ENCODE measurements at regions not wholly inside any gene's neighbourhood (a gene's known extent, or its start where the extent isn't known, plus 50 kb on each side); places are given as distances from the start of the nearest gene placed in this dataset.

- no peak overlapping the region for H3K4me2 ChIP-seq (ENCODE audit: low read length)
- no peaks in the 10 kb centered on the region for H3K4me1 ChIP-seq (ENCODE audit: insufficient read depth, low read length)
- H2AFZ ChIP-seq (ENCODE audit: low read depth, low read length) = no peak overlapping the region
- no peak for DNase-seq (ENCODE audit: low read depth)
- Mint-ChIP-seq H3K27me3 (ENCODE audit: low read depth, unreplicated experiment) (peaks cover 7% of the 10 kb centered on the region), H3K27ac (ENCODE audit: unreplicated experiment) (no peak overlapping the region), H3K4me1 (ENCODE audit: low read depth, unreplicated experiment) (no peaks in the 10 kb centered on the region), H3K9me3 (ENCODE audit: unreplicated experiment) (peaks cover 2% of the 10 kb centered on the region), H3K36me3 (ENCODE audit: low read depth, unreplicated experiment) (no peaks in the 10 kb centered on the region), H3K4me3 (ENCODE audit: unreplicated experiment) (no peak overlapping the region)
- H3K27ac ChIP-seq (ENCODE audit: low read depth, low read length) = no peak overlapping the region
- H3K9me3 ChIP-seq (ENCODE audit: insufficient read depth, low read depth, low read length) = no peaks in the 10 kb centered on the region
- H3K79me2 ChIP-seq (ENCODE audit: insufficient read depth, low read length) = no peaks in the 10 kb centered on the region
- FAIRE-seq = no peak
- H3K27me3 ChIP-seq (ENCODE audit: insufficient read depth, low read length) = no peaks in the 10 kb centered on the region
- no peaks in the 10 kb centered on the region for H3K36me3 ChIP-seq (ENCODE audit: insufficient read depth, low read length)
- H3K4me3 ChIP-seq (ENCODE audit: insufficient read depth, low read depth, low read length) = no peak overlapping the region
- no peaks in the 10 kb centered on the region for H4K20me1 ChIP-seq (ENCODE audit: insufficient read depth, low read length)
- H3K9ac ChIP-seq (ENCODE audit: low read length) = no peak overlapping the region
- no peak for TF ChIP-seq CTCF (IDR thresholded peaks at IDR 0.05; ENCODE audit: insufficient read depth, low read depth, low read length)
- no peak for TF ChIP-seq EZH2 (IDR thresholded peaks at IDR 0.05; ENCODE audit: insufficient read depth, low read length)
Observed at GRCh38 chr14:97644365-97644764, 847.2 kb downstream of the VRK1 start.

GRCh38 chr14:97649752-97650151 lies 852.6 kb downstream of the VRK1 start:
- H3K9me3 Mint-ChIP-seq (ENCODE audit: unreplicated experiment) = no peaks in the 10 kb centered on the region
- no peak overlapping the region for H2AFZ ChIP-seq (ENCODE audit: low read depth, low read length)

More at GRCh38 chr14:97649752-97650151, 852.6 kb downstream of the VRK1 start:
- Mint-ChIP-seq H3K36me3 (ENCODE audit: low read depth, unreplicated experiment) (no peaks in the 10 kb centered on the region), H3K4me1 (ENCODE audit: low read depth, unreplicated experiment) (no peaks in the 10 kb centered on the region), H3K27ac (ENCODE audit: unreplicated experiment) (no peak overlapping the region), H3K27me3 (ENCODE audit: low read depth, unreplicated experiment) (peaks cover 8% of the 10 kb centered on the region), H3K4me3 (ENCODE audit: unreplicated experiment) (no peak overlapping the region)
- Histone ChIP-seq H3K4me2 (ENCODE audit: low read length) (no peak overlapping the region), H3K27me3 (ENCODE audit: insufficient read depth, low read length) (no peaks in the 10 kb centered on the region), H3K9me3 (ENCODE audit: insufficient read depth, low read depth, low read length) (no peaks in the 10 kb centered on the region), H3K79me2 (ENCODE audit: insufficient read depth, low read length) (no peaks in the 10 kb centered on the region), H3K36me3 (ENCODE audit: insufficient read depth, low read length) (no peaks in the 10 kb centered on the region), H3K4me1 (ENCODE audit: insufficient read depth, low read length) (no peaks in the 10 kb centered on the region), H4K20me1 (ENCODE audit: insufficient read depth, low read length) (no peaks in the 10 kb centered on the region), H3K27ac (ENCODE audit: low read depth, low read length) (no peak overlapping the region), H3K9ac (ENCODE audit: low read length) (no peak overlapping the region), H3K4me3 (ENCODE audit: insufficient read depth, low read depth, low read length) (no peak overlapping the region)
- no peak for TF ChIP-seq CTCF (IDR thresholded peaks at IDR 0.05; ENCODE audit: insufficient read depth, low read depth, low read length)
- TF ChIP-seq EZH2 (IDR thresholded peaks at IDR 0.05; ENCODE audit: insufficient read depth, low read length) = no peak
- DNase-seq (ENCODE audit: low read depth) = no peak
- no peak for FAIRE-seq

Measured in astrocyte (in vitro differentiated cells and primary cell).